Muscle of arm (tissue), 1 donor: ENCODE measurements at regions not wholly inside any gene's neighbourhood (a gene's known extent, or its start where the extent isn't known, plus 50 kb on each side); places are given as distances from the start of the nearest gene placed in this dataset.

Experiments
- DNase-seq: peaks from one replicate; pipeline ENCODE4 v3.0.0-alpha.2; 2013

GRCh38 chr12:75974323-75975187, 57.0 kb downstream of the PHLDA1 start:
- no peak for DNase-seq

GRCh38 chr12:75971253-75971652, 60.3 kb downstream of the PHLDA1 start:
- no peak for DNase-seq

GRCh38 chr12:75970310-75970709, 61.3 kb downstream of the PHLDA1 start:
- DNase-seq, result no peak

GRCh38 chr12:75969768-75970167, 61.8 kb downstream of the PHLDA1 start:
- DNase-seq, result no peak

- no peak for DNase-seq
Observed at GRCh38 chr12:75965661-75966060, 65.9 kb downstream of the PHLDA1 start.

GRCh38 chr12:75964150-75964549, 67.4 kb downstream of the PHLDA1 start:
- DNase-seq, result no peak

GRCh38 chr12:75961878-75962277, 69.7 kb downstream of the PHLDA1 start:
- DNase-seq, result no peak

- DNase-seq, result no peak
Observed at GRCh38 chr12:75960954-75961661, 70.5 kb downstream of the PHLDA1 start.

GRCh38 chr12:75960086-75960910, 71.3 kb downstream of the PHLDA1 start:
- DNase-seq, result no peak

- no peak for DNase-seq
Observed at GRCh38 chr12:75959506-75959905, 72.1 kb downstream of the PHLDA1 start.

- no peak for DNase-seq
Observed at GRCh38 chr12:75959060-75959459, 72.5 kb downstream of the PHLDA1 start.

- DNase-seq, result no peak
Observed at GRCh38 chr12:75955251-75955650, 76.3 kb downstream of the PHLDA1 start.

- DNase-seq, result no peak
Observed at GRCh38 chr12:75954749-75955148, 76.8 kb downstream of the PHLDA1 start.

- DNase-seq, result no peak
Observed at GRCh38 chr12:75954041-75954440, 77.5 kb downstream of the PHLDA1 start.

- DNase-seq, result no peak
Observed at GRCh38 chr12:75953312-75953906, 78.2 kb downstream of the PHLDA1 start.

GRCh38 chr12:75951399-75952278, 79.9 kb downstream of the PHLDA1 start:
- DNase-seq, result no peak

GRCh38 chr12:75947156-75947723, 84.3 kb downstream of the PHLDA1 start:
- DNase-seq, result no peak

GRCh38 chr12:75945581-75945980, 86.0 kb downstream of the PHLDA1 start:
- DNase-seq, result no peak

GRCh38 chr12:75944905-75945432, 86.6 kb downstream of the PHLDA1 start:
- no peak for DNase-seq
